H1 (cell line): ENCODE measurements at regions not wholly inside any gene's neighbourhood (a gene's known extent, or its start where the extent isn't known, plus 50 kb on each side); places are given as distances from the start of the nearest gene placed in this dataset.

Experiments
- CTCF ChIA-PET: fragments of 300-600 bp; sonication (Branson Sonifier 250); formaldehyde crosslinking; loops from one replicate; lab custom pipeline; 2021; ENCODE audit not compliant: partially characterized antibody; lab: Charles Lee
- POLR2A ChIA-PET: fragments of 300-600 bp; sonication (Branson Sonifier 250); formaldehyde crosslinking; loops from one replicate; lab custom pipeline; 2021; ENCODE audit warnings: inconsistent platforms; ENCODE audit not compliant: partially characterized antibody; lab: Charles Lee
- DNase-seq, 2 experiments: peaks; one replicate each; pipeline versions ENCODE4 v3.0.0 to v3.0.0-alpha.2; 2010 to 2022; ENCODE audit warnings: low spot score in 2 of 2, low read depth in 1 of 2, mixed read lengths in 1 of 2
- FAIRE-seq: peaks from 2 replicates; lab custom pipeline; 2011; peaks lifted over from hg19 to GRCh38; lab: Jason Lieb, UNC
- H2AFZ ChIP-seq: 2 replicates; pipeline ENCODE4 v1.8.1; 2012; ENCODE audit warnings: low read length, inconsistent platforms
- H2AK5ac ChIP-seq: 2 replicates; pipeline ENCODE4 v1.6.1; 2013; ENCODE audit warnings: low read depth, low read length
- H2BK120ac ChIP-seq: replicated peaks from 2 replicates; pipeline ENCODE3; 2013; ENCODE audit warnings: low read depth, low read length, inconsistent platforms
- H2BK12ac ChIP-seq: 2 replicates; pipeline ENCODE4 v1.6.1; 2013; ENCODE audit warnings: low read depth, low read length
- H2BK15ac ChIP-seq: 2 replicates; pipeline ENCODE4 v1.6.1; 2013; ENCODE audit warnings: low read length
- H2BK20ac ChIP-seq: 2 replicates; pipeline ENCODE4 v1.6.1; 2013; ENCODE audit warnings: low read length
- H2BK5ac ChIP-seq: 2 replicates; pipeline ENCODE4 v1.6.1; 2013; ENCODE audit warnings: low read depth, low read length
- H3K14ac ChIP-seq: 2 replicates; pipeline ENCODE4 v1.6.1; 2013; ENCODE audit warnings: inconsistent platforms; ENCODE audit not compliant: insufficient read length
- H3K18ac ChIP-seq: 2 replicates; pipeline ENCODE4 v1.6.1; 2013; ENCODE audit warnings: low read length; ENCODE audit errors: extremely low read depth
- H3K23ac ChIP-seq: 2 replicates; pipeline ENCODE4 v1.6.1; 2013; ENCODE audit warnings: inconsistent platforms; ENCODE audit not compliant: insufficient read length
- H3K23me2 ChIP-seq: 2 replicates; pipeline ENCODE4 v1.6.1; 2013; ENCODE audit warnings: low read depth, low read length
- H3K27ac ChIP-seq: 2 replicates; pipeline ENCODE4 v1.6.1; 2011; ENCODE audit warnings: low read depth, low read length, inconsistent platforms
- H3K27me3 ChIP-seq, 4 experiments: replicated peaks in 1 of 4; 1 replicate in 1 of 4; 2 replicates in 3 of 4; pipeline versions ENCODE4 v1.6.1 to v1.8.1; 2011 to 2013; ENCODE audit warnings: low read length in 3 of 4, mild to moderate bottlenecking in 3 of 4, inconsistent platforms in 2 of 4, mixed read lengths in 2 of 4, moderate library complexity in 1 of 4; ENCODE audit not compliant: control insufficient read depth in 3 of 4, insufficient read depth in 3 of 4; ENCODE audit errors: extremely low read depth in 1 of 4
- H3K36me3 ChIP-seq, 4 experiments: 2 replicates each; pipeline versions ENCODE4 v1.6.1 to v1.8.1; 2011 to 2013; ENCODE audit warnings: mild to moderate bottlenecking in 4 of 4, low read length in 3 of 4, moderate library complexity in 2 of 4, control low read depth in 1 of 4, inconsistent platforms in 1 of 4; ENCODE audit not compliant: insufficient read depth in 4 of 4, control insufficient read depth in 2 of 4
- H3K4ac ChIP-seq: replicated peaks from 2 replicates; pipeline ENCODE3; 2013; ENCODE audit warnings: low read length, low read depth, mixed read lengths, inconsistent platforms; ENCODE audit not compliant: insufficient read length
- H3K4me1 ChIP-seq, 4 experiments: replicated peaks in 1 of 4; 1 replicate in 1 of 4; 2 replicates in 3 of 4; pipeline versions ENCODE4 v1.6.1 to v1.8.1; 2011 to 2013; ENCODE audit warnings: low read length in 3 of 4, inconsistent platforms in 2 of 4, mixed read lengths in 1 of 4; ENCODE audit not compliant: insufficient read depth in 4 of 4, control insufficient read depth in 3 of 4
- H3K4me2 ChIP-seq, 2 experiments: 2 replicates each; pipeline versions ENCODE4 v1.6.1 to v1.8.1; 2011 to 2013; ENCODE audit warnings: low read depth in 2 of 2, low read length in 2 of 2, control low read depth in 1 of 2, inconsistent platforms in 1 of 2, mild to moderate bottlenecking in 1 of 2; ENCODE audit not compliant: insufficient read depth in 1 of 2
- H3K4me3 ChIP-seq, 4 experiments: fragments of 200-600, 300-600 bp in 1 of 4; sonication (generic), shearing (Covaris generic), sonication (Bioruptor Twin) in 1 of 4; 2 replicates each; pipeline versions ENCODE4 v1.5.1 to v1.8.1; 2011 to 2016; ENCODE audit warnings: low read length in 4 of 4, low read depth in 3 of 4, control low read depth in 2 of 4, inconsistent platforms in 2 of 4, mild to moderate bottlenecking in 2 of 4, mixed read lengths in 1 of 4, moderate library complexity in 1 of 4; ENCODE audit not compliant: insufficient read depth in 2 of 4; ENCODE audit errors: extremely low read depth in 1 of 4
- H3K56ac ChIP-seq: replicated peaks from 2 replicates; pipeline ENCODE3; 2013; ENCODE audit warnings: low read depth, mild to moderate bottlenecking, mixed read lengths, low read length, inconsistent platforms; ENCODE audit not compliant: insufficient read length
- H3K79me1 ChIP-seq: 2 replicates; pipeline ENCODE4 v1.6.1; 2013; ENCODE audit warnings: low read depth, low read length, control low read depth
- H3K79me2 ChIP-seq, 2 experiments: 2 replicates each; pipeline versions ENCODE4 v1.6.1 to v1.8.1; 2012 to 2013; ENCODE audit warnings: low read length in 2 of 2, mild to moderate bottlenecking in 2 of 2, inconsistent platforms in 1 of 2; ENCODE audit not compliant: insufficient read depth in 2 of 2, control insufficient read depth in 1 of 2
- H3K9ac ChIP-seq, 4 experiments: replicated peaks in 1 of 4; 1 replicate in 1 of 4; 2 replicates in 3 of 4; pipeline versions ENCODE4 v1.6.1 to v1.8.1; 2011 to 2013; ENCODE audit warnings: low read depth in 3 of 4, low read length in 3 of 4, control low read depth in 2 of 4, mild to moderate bottlenecking in 2 of 4, moderate library complexity in 2 of 4, inconsistent platforms in 1 of 4; ENCODE audit errors: extremely low read depth in 1 of 4
- H3K9me3 ChIP-seq, 2 experiments: 2 replicates each; pipeline versions ENCODE4 v1.6.1 to v1.8.1; 2012 to 2013; ENCODE audit warnings: mild to moderate bottlenecking in 2 of 2, moderate library complexity in 2 of 2, control low read depth in 1 of 2, inconsistent platforms in 1 of 2, low read depth in 1 of 2, low read length in 1 of 2, mixed read lengths in 1 of 2; ENCODE audit not compliant: insufficient read depth in 2 of 2
- H4K20me1 ChIP-seq, 2 experiments: replicated peaks in 1 of 2; 2 replicates each; pipeline versions ENCODE3 to v1.8.1; 2011 to 2013; ENCODE audit warnings: inconsistent platforms in 2 of 2, low read length in 2 of 2, mild to moderate bottlenecking in 1 of 2; ENCODE audit not compliant: insufficient read depth in 2 of 2, control insufficient read depth in 1 of 2
- H4K5ac ChIP-seq: 2 replicates; pipeline ENCODE4 v1.6.1; 2013; ENCODE audit warnings: low read length, low read depth, mixed read lengths, inconsistent platforms; ENCODE audit not compliant: insufficient read length
- H4K8ac ChIP-seq: 2 replicates; pipeline ENCODE4 v1.8.0; 2013; ENCODE audit warnings: mild to moderate bottlenecking, moderate library complexity, low read length, inconsistent platforms; ENCODE audit not compliant: insufficient read depth; ENCODE audit errors: extremely low read depth
- H4K91ac ChIP-seq: replicated peaks from 2 replicates; pipeline ENCODE3; 2013; ENCODE audit warnings: low read length, mixed read lengths, inconsistent platforms; ENCODE audit not compliant: insufficient read length
- ASH2L ChIP-seq: fragments of 200-600, 300-600 bp; sonication (generic); IDR thresholded peaks from one replicate; pipeline ENCODE4 v1.7.1; 2017; ENCODE audit warnings: low read length
- CHD1 ChIP-seq: IDR thresholded peaks from 2 replicates; pipeline ENCODE4 v1.6.1; 2012; ENCODE audit warnings: low read depth, low read length, improper control_type of control experiment
- EZH2 ChIP-seq: fragments of 200-600 bp; sonication (generic); IDR thresholded peaks from 2 replicates; pipeline ENCODE4 v1.7.1; 2012; ENCODE audit warnings: low read depth, mild to moderate bottlenecking, moderate library complexity, low read length, inconsistent platforms; ENCODE audit not compliant: severe bottlenecking
- RAD21 ChIP-seq, 2 experiments: IDR thresholded peaks in 1 of 2; conservative IDR thresholded peaks in 1 of 2; 2 replicates each; pipeline ENCODE4 v1.6.1; 2011; ENCODE audit warnings: low read depth in 2 of 2, low read length in 2 of 2, improper control_type of control experiment in 1 of 2, inconsistent platforms in 1 of 2, mild to moderate bottlenecking in 1 of 2, moderate library complexity in 1 of 2
- RBBP5 ChIP-seq: IDR thresholded peaks from 2 replicates; pipeline ENCODE4 v1.7.1; 2012; ENCODE audit warnings: low read depth, mild to moderate bottlenecking, inconsistent platforms, low read length, moderate library complexity, borderline replicate concordance
- RFX5 ChIP-seq: IDR thresholded peaks from 2 replicates; pipeline ENCODE4 v1.6.1; 2011; ENCODE audit warnings: low read depth, low read length, improper control_type of control experiment, borderline replicate concordance
- SP1 ChIP-seq: IDR thresholded peaks from 2 replicates; pipeline ENCODE4 v1.6.1; 2011; ENCODE audit warnings: low read depth, low read length
- WGBS, 2 experiments: shearing (Covaris generic) in 1 of 2; methylation state at CpG; one replicate each; pipeline versions ENCODE4 v1.1.6 to v1.1.7; 2013 to 2015; ENCODE audit warnings: low lambda C conversion rate in 2 of 2, mixed read lengths in 2 of 2, inconsistent platforms in 1 of 2, low coverage in 1 of 2, missing lambda C conversion rate in 1 of 2; ENCODE audit not compliant: insufficient replicate concordance in 2 of 2, insufficient coverage in 1 of 2, insufficient read length in 1 of 2; ENCODE audit errors: extremely low coverage in 1 of 2, missing lambda C conversion rate in 1 of 2; 5-methylcytosine and 5-hydroxymethylcytosine counted together

GRCh38 chr14:71687166-71687831 lies 244.9 kb upstream of the RGS6 start:
- CTCF ChIA-PET = no interaction called here

More at GRCh38 chr14:71687166-71687831, 244.9 kb upstream of the RGS6 start:
- H3K27ac ChIP-seq = no peak overlapping the region
- 84% methylated on average over 2 of the region's 2 CpGs; no CpG with 5 or more reads in 1 of the 2 experiments for WGBS, 2 experiments
- H2BK12ac ChIP-seq = no peak overlapping the region
- no peak overlapping the region for H3K4me3 ChIP-seq
- H3K9ac ChIP-seq = no peak overlapping the region
- POLR2A ChIA-PET = no interaction called here
- no peak overlapping the region for H3K4me2 ChIP-seq
- TF ChIP-seq ASH2L (no peak), EZH2 (no peak), RAD21 (IDR thresholded peaks at IDR 0.05 in 1 of 2, conservative IDR thresholded peaks at IDR 0.05 in 1 of 2; ENCODE audit: low read depth in 2 of 2, low read length in 2 of 2) (no peak), SP1 (no peak), CHD1 (no peak), RBBP5 (no peak), RFX5 (no peak)
- no peaks in the 10 kb centered on the region for H3K79me2 ChIP-seq
- no peaks in the 10 kb centered on the region for H3K4me1 ChIP-seq
- no peaks in the 10 kb centered on the region for H3K23me2 ChIP-seq
- H2BK120ac ChIP-seq = no peak overlapping the region
- DNase-seq (no peak), FAIRE-seq (no peak)
- H3K36me3 ChIP-seq = peaks cover 0 to 8% (median 2%) of the 10 kb centered on the region in 4 experiments; a peak in 6 of 8 replicates
- no peak overlapping the region for H3K4ac ChIP-seq
- H3K56ac ChIP-seq = no peak overlapping the region
- no peaks in the 10 kb centered on the region for H3K9me3 ChIP-seq
- no peak overlapping the region for H4K91ac ChIP-seq
- no peak overlapping the region for H2BK20ac ChIP-seq
- H4K5ac ChIP-seq = no peak overlapping the region
- H2AFZ ChIP-seq = no peak overlapping the region
- no peak overlapping the region for H3K14ac ChIP-seq
- H4K20me1 ChIP-seq = peaks cover 0 to 2% of the 10 kb centered on the region in 2 experiments
- no peak overlapping the region for H3K18ac ChIP-seq
- no peak overlapping the region for H4K8ac ChIP-seq
- no peak overlapping the region for H2BK5ac ChIP-seq
- no peaks in the 10 kb centered on the region for H3K79me1 ChIP-seq
- no peak overlapping the region for H3K23ac ChIP-seq
- no peak overlapping the region for H2BK15ac ChIP-seq
- H2AK5ac ChIP-seq = no peak overlapping the region
- no peaks in the 10 kb centered on the region for H3K27me3 ChIP-seq
